ENCODE measurements at regions not wholly inside any gene's neighbourhood (a gene's known extent, or its start where the extent isn't known, plus 50 kb on each side); places are given as distances from the start of the nearest gene placed in this dataset.

DNA sequence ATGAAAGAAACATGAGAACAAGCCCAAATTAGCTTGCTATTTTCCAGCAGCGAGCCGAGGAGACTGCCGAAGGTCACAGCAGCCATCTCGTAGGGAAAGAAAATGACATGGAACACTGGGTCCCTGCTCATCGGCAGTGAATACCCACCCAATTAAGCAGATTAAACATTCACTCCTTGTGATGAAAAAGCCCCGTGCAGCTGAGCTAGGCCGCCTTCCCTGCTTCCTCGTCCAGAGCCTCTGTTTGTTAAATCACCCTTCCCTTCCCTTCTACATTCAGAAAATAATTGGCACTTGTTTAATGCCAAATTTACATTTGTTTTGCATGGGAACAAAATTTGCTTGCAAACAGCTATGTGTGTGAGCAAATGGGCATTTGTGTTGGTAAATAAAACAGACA is 342.5 kb downstream of the RMST start:
- no peaks in the 10 kb centered on the region for H3K4me1 ChIP-seq (ENCODE audit: control insufficient read depth in 2 of 2, insufficient read depth in 2 of 2, low read length in 2 of 2)
- 92% methylated on average over 8 of the region's 8 CpGs for WGBS (ENCODE audit: insufficient coverage)
- CTCF ChIA-PET = no interaction called here
- no peak overlapping the region for H3K4me3 ChIP-seq (ENCODE audit: control extremely low read depth in 1 of 5, extremely low read depth in 1 of 5, insufficient read depth in 1 of 5, low read depth in 2 of 5, low read length in 4 of 5)
- DNase-seq (no peak), ATAC-seq (ENCODE audit: low read depth) (no peak)
- Mint-ChIP-seq H3K27ac (no peak overlapping the region), H3K4me3 (no peak overlapping the region), H3K4me1 (no peaks in the 10 kb centered on the region), H3K9me3 (ENCODE audit: insufficient read depth) (peaks cover 5% of the 10 kb centered on the region), H3K27me3 (no peaks in the 10 kb centered on the region)
- H4K20me1 ChIP-seq (ENCODE audit: control insufficient read depth, insufficient read depth, low read length, poor library complexity, severe bottlenecking) = no peaks in the 10 kb centered on the region
- H3K36me3 ChIP-seq (replicated peaks in 1 of 2; ENCODE audit: control extremely low read depth in 1 of 2, control insufficient read depth in 1 of 2, extremely low read depth in 1 of 2, insufficient read depth in 2 of 2, low read length in 1 of 2) = no peaks in the 10 kb centered on the region
- H2AFZ ChIP-seq (ENCODE audit: insufficient read depth, low read depth, low read length, poor library complexity, severe bottlenecking) = no peak overlapping the region
- H3K4me2 ChIP-seq (replicated peaks; ENCODE audit: low read depth, low read length, poor library complexity, severe bottlenecking) = no peak overlapping the region
- H3K79me2 ChIP-seq (ENCODE audit: control insufficient read depth, insufficient read depth, low read length) = no peaks in the 10 kb centered on the region
- no peak overlapping the region for H3K9ac ChIP-seq (ENCODE audit: low read length)
- no peak overlapping the region for H3K27ac ChIP-seq (ENCODE audit: low read length in 2 of 2)
- TF ChIP-seq, protein P1, sequence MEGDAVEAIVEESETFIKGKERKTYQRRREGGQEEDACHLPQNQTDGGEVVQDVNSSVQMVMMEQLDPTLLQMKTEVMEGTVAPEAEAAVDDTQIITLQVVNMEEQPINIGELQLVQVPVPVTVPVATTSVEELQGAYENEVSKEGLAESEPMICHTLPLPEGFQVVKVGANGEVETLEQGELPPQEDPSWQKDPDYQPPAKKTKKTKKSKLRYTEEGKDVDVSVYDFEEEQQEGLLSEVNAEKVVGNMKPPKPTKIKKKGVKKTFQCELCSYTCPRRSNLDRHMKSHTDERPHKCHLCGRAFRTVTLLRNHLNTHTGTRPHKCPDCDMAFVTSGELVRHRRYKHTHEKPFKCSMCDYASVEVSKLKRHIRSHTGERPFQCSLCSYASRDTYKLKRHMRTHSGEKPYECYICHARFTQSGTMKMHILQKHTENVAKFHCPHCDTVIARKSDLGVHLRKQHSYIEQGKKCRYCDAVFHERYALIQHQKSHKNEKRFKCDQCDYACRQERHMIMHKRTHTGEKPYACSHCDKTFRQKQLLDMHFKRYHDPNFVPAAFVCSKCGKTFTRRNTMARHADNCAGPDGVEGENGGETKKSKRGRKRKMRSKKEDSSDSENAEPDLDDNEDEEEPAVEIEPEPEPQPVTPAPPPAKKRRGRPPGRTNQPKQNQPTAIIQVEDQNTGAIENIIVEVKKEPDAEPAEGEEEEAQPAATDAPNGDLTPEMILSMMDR (IDR thresholded peaks at IDR 0.05) = no peak
- no peak for TF ChIP-seq EZH2 (IDR thresholded peaks at IDR 0.05; ENCODE audit: borderline replicate concordance, insufficient read depth, low read depth, low read length, poor library complexity, severe bottlenecking)
- POLR2A ChIA-PET = no interaction called here
- intact Hi-C loops (cut with micrococcal nuclease) = no loop called here
- no peaks in the 10 kb centered on the region for H3K9me3 ChIP-seq (ENCODE audit: control extremely low read depth in 1 of 3, control insufficient read depth in 2 of 3, insufficient read depth in 1 of 3, low read length in 2 of 3)
- no peaks in the 10 kb centered on the region for H3K27me3 ChIP-seq (replicated peaks in 1 of 4; ENCODE audit: control extremely low read depth in 1 of 4, control insufficient read depth in 3 of 4, insufficient read depth in 4 of 4, low read length in 3 of 4)

DNA sequence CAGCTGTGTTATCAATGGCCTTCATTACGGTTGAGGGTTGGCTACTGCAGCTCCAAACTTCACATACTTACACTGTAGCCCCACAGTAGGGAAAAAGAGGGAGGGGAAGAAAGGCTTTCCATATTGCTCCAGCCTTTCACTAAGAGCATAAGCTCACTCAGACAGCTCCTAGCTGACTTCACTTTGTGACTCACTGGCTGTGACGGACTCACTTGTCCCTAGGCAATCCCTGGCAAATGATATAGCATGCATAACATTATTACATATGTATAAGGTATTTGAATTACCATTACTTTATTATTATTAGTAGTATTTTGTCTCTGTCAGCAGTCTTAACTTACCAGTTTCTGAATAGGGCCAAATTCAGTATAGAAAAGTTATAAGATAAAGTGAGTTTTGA is 350.7 kb downstream of the RMST start:
- TF ChIP-seq, protein P1 (IDR thresholded peaks at IDR 0.05) = no peak
- TF ChIP-seq EZH2 (IDR thresholded peaks at IDR 0.05; ENCODE audit: borderline replicate concordance, insufficient read depth, low read depth, low read length, poor library complexity, severe bottlenecking) = no peak
- ATAC-seq (ENCODE audit: low read depth) = no peak
- H3K4me1 ChIP-seq (ENCODE audit: control insufficient read depth in 2 of 2, insufficient read depth in 2 of 2, low read length in 2 of 2) = no peaks in the 10 kb centered on the region
- Mint-ChIP-seq H3K4me3 (no peak overlapping the region), H3K27ac (no peak overlapping the region), H3K27me3 (no peaks in the 10 kb centered on the region), H3K9me3 (ENCODE audit: insufficient read depth) (peaks cover 2% of the 10 kb centered on the region), H3K4me1 (no peaks in the 10 kb centered on the region)
- no peaks in the 10 kb centered on the region for H4K20me1 ChIP-seq (ENCODE audit: control insufficient read depth, insufficient read depth, low read length, poor library complexity, severe bottlenecking)
- H3K79me2 ChIP-seq (ENCODE audit: control insufficient read depth, insufficient read depth, low read length) = no peaks in the 10 kb centered on the region
- WGBS (ENCODE audit: insufficient coverage) = no CpG with 5 or more reads among the region's 2 CpGs
- H3K9me3 ChIP-seq (ENCODE audit: control extremely low read depth in 1 of 3, control insufficient read depth in 2 of 3, insufficient read depth in 1 of 3, low read length in 2 of 3) = no peaks in the 10 kb centered on the region
- DNase-seq = no peak
- H3K4me2 ChIP-seq (replicated peaks; ENCODE audit: low read depth, low read length, poor library complexity, severe bottlenecking) = no peak overlapping the region
- ChIA-PET POLR2A (no interaction called here), CTCF (no interaction called here)
- no peaks in the 10 kb centered on the region for H3K36me3 ChIP-seq (replicated peaks in 1 of 2; ENCODE audit: control extremely low read depth in 1 of 2, control insufficient read depth in 1 of 2, extremely low read depth in 1 of 2, insufficient read depth in 2 of 2, low read length in 1 of 2)
- H3K27me3 ChIP-seq (replicated peaks in 1 of 4; ENCODE audit: control extremely low read depth in 1 of 4, control insufficient read depth in 3 of 4, insufficient read depth in 4 of 4, low read length in 3 of 4) = no peaks in the 10 kb centered on the region
- no peak overlapping the region for H3K27ac ChIP-seq (ENCODE audit: low read length in 2 of 2)
- no peak overlapping the region for H2AFZ ChIP-seq (ENCODE audit: insufficient read depth, low read depth, low read length, poor library complexity, severe bottlenecking)
- no peak overlapping the region for H3K4me3 ChIP-seq (ENCODE audit: control extremely low read depth in 1 of 5, extremely low read depth in 1 of 5, insufficient read depth in 1 of 5, low read depth in 2 of 5, low read length in 4 of 5)
- intact Hi-C loops (cut with micrococcal nuclease) = no loop called here
- H3K9ac ChIP-seq (ENCODE audit: low read length) = no peak overlapping the region
